ENCODE measurements at regions not wholly inside any gene's neighbourhood (a gene's known extent, or its start where the extent isn't known, plus 50 kb on each side); places are given as distances from the start of the nearest gene placed in this dataset.

DNA sequence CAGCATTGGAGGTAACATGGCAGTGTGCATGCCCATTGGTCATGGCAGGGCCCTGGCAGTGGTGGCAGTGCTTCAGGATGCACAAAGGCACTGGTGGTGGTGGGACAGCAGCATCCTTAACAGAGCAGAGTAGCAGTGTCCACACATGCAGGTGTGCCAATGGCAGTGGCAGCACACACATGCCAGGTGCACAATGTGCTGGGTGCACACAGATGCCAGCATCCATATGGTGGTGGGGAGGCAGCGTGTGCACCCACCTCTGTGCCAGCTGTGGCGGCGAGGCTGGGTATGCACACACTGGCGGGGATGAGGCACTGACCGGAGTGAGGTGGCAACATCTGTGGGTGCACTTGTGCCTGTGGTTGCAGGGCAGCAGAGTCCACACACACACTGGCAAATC is 150.6 kb downstream of the SI start:
- no peaks in the 10 kb centered on the region for H3K9me3 ChIP-seq
- no peaks in the 10 kb centered on the region for H3K27me3 ChIP-seq
- intact Hi-C loops (cut with DNase I): no loop called here
- H3K27ac ChIP-seq: no peak overlapping the region
- TF ChIP-seq, protein P1, sequence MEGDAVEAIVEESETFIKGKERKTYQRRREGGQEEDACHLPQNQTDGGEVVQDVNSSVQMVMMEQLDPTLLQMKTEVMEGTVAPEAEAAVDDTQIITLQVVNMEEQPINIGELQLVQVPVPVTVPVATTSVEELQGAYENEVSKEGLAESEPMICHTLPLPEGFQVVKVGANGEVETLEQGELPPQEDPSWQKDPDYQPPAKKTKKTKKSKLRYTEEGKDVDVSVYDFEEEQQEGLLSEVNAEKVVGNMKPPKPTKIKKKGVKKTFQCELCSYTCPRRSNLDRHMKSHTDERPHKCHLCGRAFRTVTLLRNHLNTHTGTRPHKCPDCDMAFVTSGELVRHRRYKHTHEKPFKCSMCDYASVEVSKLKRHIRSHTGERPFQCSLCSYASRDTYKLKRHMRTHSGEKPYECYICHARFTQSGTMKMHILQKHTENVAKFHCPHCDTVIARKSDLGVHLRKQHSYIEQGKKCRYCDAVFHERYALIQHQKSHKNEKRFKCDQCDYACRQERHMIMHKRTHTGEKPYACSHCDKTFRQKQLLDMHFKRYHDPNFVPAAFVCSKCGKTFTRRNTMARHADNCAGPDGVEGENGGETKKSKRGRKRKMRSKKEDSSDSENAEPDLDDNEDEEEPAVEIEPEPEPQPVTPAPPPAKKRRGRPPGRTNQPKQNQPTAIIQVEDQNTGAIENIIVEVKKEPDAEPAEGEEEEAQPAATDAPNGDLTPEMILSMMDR (IDR thresholded peaks at IDR 0.05): no peak
- no peaks in the 10 kb centered on the region for H3K36me3 ChIP-seq
- DNase-seq (no peak), ATAC-seq (peak; percentile 40)
- H3K4me1 ChIP-seq: no peaks in the 10 kb centered on the region
- H3K4me3 ChIP-seq: no peak overlapping the region

DNA sequence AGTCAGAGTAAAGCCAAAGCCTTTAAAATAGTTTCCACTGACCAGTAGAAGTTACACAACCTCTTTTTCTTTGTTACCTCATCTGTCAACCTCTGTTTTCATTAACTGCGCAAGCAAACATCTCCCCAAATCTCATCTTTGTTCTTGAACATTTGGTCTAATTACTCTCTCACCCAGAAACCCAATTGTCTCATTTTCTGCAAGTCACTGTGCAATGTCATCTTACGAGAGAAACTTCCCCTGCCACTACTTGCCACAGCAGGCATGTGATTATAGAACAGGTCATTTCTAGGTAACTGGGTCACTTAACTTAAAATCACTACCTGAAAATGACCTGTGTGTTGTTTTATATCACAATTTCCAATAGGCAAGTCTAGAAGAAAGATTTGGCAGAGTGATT is 159.4 kb downstream of the SI start:
- DNase-seq (no peak), ATAC-seq (no peak)
- TF ChIP-seq, protein P1 (IDR thresholded peaks at IDR 0.05): no peak
- Histone ChIP-seq H3K27me3 (no peaks in the 10 kb centered on the region), H3K4me3 (no peak overlapping the region), H3K36me3 (no peaks in the 10 kb centered on the region), H3K9me3 (no peaks in the 10 kb centered on the region), H3K4me1 (no peaks in the 10 kb centered on the region), H3K27ac (no peak overlapping the region)
- intact Hi-C loops (cut with DNase I): no loop called here

- no peak for ATAC-seq
- H3K4me3 ChIP-seq: no peak overlapping the region
- H3K36me3 ChIP-seq: no peaks in the 10 kb centered on the region
- H3K9me3 ChIP-seq: no peaks in the 10 kb centered on the region
- DNase-seq: no peak
- H3K4me1 ChIP-seq: no peaks in the 10 kb centered on the region
- no peak overlapping the region for H3K27ac ChIP-seq
- intact Hi-C loops (cut with DNase I): no loop called here
- no peaks in the 10 kb centered on the region for H3K27me3 ChIP-seq
- TF ChIP-seq, protein P1 (IDR thresholded peaks at IDR 0.05): no peak
These were observed 165.4 kb downstream of the SI start for GRCh38 chr3:164912916-164913315.

DNA sequence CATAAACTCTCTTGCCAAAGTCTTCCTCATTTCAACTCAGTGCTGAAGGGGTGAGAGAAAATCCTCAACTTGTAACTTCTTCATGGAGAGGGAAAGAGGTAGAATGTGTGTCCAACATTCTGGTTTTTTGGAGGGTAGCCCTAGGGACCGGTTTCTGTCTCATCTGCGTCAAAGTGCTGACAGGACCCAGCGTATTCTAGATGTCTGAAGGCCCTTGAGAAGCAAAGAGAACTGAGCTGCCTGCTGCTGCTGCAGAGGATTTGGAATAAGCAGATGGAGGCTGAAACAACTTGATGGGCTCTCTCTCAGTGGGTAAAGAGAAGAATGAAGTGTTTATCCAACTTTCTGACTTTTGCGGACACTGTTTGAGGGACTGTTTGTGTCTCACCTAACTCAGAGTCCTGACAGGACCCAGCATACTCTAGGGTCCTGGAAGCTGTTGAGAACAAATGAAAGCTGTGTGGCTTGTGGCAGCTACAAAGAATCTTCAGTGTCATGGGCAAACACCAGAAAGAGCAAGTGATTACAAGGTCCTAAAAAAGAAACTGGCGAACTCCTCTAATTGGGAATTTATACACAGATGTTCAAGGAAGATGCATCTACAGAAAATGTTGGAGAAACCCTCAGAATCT is 174.4 kb downstream of the SI start:
- intact Hi-C loops (cut with DNase I): no loop called here
- ATAC-seq: no peak
- Histone ChIP-seq H3K27ac (no peak overlapping the region), H3K4me3 (no peak overlapping the region), H3K9me3 (no peaks in the 10 kb centered on the region), H3K4me1 (no peaks in the 10 kb centered on the region), H3K36me3 (no peaks in the 10 kb centered on the region), H3K27me3 (no peaks in the 10 kb centered on the region)
- TF ChIP-seq, protein P1 (IDR thresholded peaks at IDR 0.05): no peak
- no peak for DNase-seq

DNA sequence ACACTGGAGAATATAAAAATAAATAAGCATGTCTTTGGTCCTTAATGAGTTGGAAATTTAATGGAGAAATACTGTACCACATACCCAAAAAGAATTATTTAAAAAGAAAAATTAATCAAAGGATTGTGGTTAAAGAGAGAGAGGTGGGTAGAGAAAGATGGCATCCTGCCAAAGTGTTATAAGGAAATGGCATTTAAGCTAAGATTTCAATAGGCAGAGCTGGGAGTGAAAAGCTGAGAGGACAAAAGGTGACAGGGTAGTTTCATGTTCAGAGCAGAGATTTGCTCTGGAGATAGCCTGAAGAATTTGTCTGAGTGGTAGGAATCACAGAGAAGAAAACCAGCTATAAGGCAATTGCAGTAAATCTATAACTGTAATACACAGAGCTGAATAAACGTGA is 181.0 kb downstream of the SI start:
- H3K4me1 ChIP-seq: no peaks in the 10 kb centered on the region
- no peak overlapping the region for H3K4me3 ChIP-seq
- no peak for ATAC-seq
- no peaks in the 10 kb centered on the region for H3K9me3 ChIP-seq
- TF ChIP-seq, protein P1 (IDR thresholded peaks at IDR 0.05): no peak
- intact Hi-C loops (cut with DNase I): no loop called here
- H3K27me3 ChIP-seq: no peaks in the 10 kb centered on the region
- no peak for DNase-seq
- H3K27ac ChIP-seq: no peak overlapping the region
- H3K36me3 ChIP-seq: no peaks in the 10 kb centered on the region

DNA sequence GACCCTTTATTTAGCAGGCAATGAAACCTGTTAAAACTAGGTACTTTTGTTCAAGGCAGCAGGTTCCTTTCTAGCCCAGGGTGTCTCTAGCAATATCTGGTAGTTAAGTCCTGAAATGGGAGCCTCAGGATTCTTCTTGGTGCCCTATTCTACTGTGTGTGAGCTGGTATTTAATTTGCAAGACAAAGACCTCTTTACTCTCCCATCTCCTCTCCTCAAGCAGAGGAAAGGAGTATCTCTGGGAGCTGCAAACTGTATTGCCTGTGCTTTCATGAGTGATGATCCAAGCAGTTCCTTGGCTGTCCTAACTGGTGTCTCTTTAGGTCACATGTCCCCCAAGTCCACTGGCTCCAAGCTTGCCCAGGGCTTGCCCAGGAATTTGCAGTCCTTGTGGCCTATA is 188.2 kb downstream of the SI start:
- no peak for DNase-seq
- H3K4me1 ChIP-seq: no peaks in the 10 kb centered on the region
- H3K9me3 ChIP-seq: no peaks in the 10 kb centered on the region
- H3K36me3 ChIP-seq: no peaks in the 10 kb centered on the region
- H3K4me3 ChIP-seq: no peak overlapping the region
- no peak overlapping the region for H3K27ac ChIP-seq
- TF ChIP-seq, protein P1 (IDR thresholded peaks at IDR 0.05): no peak
- no peak for ATAC-seq
- intact Hi-C loops (cut with DNase I): no loop called here
- no peaks in the 10 kb centered on the region for H3K27me3 ChIP-seq

Data from upper lobe of right lung (tissue), 1 donor.